Fibroblast of villous mesenchyme (primary cell): ENCODE measurements at regions not wholly inside any gene's neighbourhood (a gene's known extent, or its start where the extent isn't known, plus 50 kb on each side); places are given as distances from the start of the nearest gene placed in this dataset.

Experiments used
- DNase-seq: peaks from one replicate; pipeline ENCODE4 v3.0.0-alpha.2; 2010; ENCODE audit warnings: low read depth
- H3K4me3 ChIP-seq: 2 replicates; pipeline ENCODE4 v1.5.1; 2011; ENCODE audit warnings: low read depth, mild to moderate bottlenecking, low read length
- TF ChIP-seq, protein P1 (sequence below): IDR thresholded peaks from 2 replicates; pipeline ENCODE4 v1.5.1; 2012; ENCODE audit warnings: low read depth, mild to moderate bottlenecking, low read length; ENCODE audit not compliant: insufficient read depth

DNA sequence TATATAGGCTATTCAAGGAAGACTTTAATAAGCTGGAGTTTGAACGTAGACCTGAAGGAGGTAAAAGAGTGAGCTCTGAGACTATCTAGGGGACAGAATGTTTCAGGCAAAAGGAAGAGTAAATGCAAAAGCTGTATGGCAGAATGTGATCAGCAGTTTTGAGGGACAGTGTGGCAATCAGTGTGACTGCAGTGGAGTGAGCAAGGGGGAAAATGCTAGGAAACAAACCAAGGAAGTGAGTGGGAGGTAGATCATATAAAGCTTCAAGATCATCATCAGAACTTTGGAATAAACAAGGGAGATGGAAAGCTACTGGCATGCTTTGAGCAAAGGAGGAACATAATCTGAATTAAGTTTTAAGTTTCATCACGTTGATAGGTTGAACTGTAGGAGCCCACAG is 67.5 kb upstream of the BTG1 start:
- TF ChIP-seq, protein P1, sequence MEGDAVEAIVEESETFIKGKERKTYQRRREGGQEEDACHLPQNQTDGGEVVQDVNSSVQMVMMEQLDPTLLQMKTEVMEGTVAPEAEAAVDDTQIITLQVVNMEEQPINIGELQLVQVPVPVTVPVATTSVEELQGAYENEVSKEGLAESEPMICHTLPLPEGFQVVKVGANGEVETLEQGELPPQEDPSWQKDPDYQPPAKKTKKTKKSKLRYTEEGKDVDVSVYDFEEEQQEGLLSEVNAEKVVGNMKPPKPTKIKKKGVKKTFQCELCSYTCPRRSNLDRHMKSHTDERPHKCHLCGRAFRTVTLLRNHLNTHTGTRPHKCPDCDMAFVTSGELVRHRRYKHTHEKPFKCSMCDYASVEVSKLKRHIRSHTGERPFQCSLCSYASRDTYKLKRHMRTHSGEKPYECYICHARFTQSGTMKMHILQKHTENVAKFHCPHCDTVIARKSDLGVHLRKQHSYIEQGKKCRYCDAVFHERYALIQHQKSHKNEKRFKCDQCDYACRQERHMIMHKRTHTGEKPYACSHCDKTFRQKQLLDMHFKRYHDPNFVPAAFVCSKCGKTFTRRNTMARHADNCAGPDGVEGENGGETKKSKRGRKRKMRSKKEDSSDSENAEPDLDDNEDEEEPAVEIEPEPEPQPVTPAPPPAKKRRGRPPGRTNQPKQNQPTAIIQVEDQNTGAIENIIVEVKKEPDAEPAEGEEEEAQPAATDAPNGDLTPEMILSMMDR: no peak
- no peak overlapping the region for H3K4me3 ChIP-seq
- DNase-seq: no peak

DNA sequence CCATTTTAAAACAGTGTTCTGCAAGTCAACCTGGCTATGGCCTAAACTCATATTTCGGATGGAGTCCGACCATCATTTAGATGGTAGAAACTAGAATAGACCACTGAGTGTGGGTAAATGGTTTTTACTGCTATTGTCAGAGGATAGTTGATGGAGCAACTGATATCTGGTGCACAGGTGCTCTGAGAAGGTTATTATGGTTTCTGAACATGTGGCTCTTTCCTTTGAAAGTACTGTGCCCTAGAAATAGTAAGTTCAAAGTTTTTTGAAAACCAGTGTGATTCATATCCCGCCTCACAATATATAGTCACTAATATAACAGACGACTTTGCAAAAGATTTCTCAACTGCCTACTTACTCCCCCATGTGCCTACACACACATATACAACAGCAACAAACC is 64.4 kb upstream of the BTG1 start:
- TF ChIP-seq, protein P1: no peak
- no peak for DNase-seq

GRCh38 chr12:92208613-92209121 is 63.0 kb upstream of the BTG1 start:
- TF ChIP-seq, protein P1: no peak
- peak; percentile 38 for DNase-seq
- H3K4me3 ChIP-seq: no peak overlapping the region

More for the DNA sequence above, 64.4 kb upstream of the BTG1 start:
- H3K4me3 ChIP-seq: no peak overlapping the region

- H3K4me3 ChIP-seq: no peak overlapping the region
- TF ChIP-seq, protein P1: no peak
- DNase-seq: no peak
Observed at GRCh38 chr12:92206596-92206995, 61.0 kb upstream of the BTG1 start.

- DNase-seq: no peak
- TF ChIP-seq, protein P1: no peak
- H3K4me3 ChIP-seq: no peak overlapping the region
Observed at GRCh38 chr12:92206011-92206410, 60.4 kb upstream of the BTG1 start.

DNA sequence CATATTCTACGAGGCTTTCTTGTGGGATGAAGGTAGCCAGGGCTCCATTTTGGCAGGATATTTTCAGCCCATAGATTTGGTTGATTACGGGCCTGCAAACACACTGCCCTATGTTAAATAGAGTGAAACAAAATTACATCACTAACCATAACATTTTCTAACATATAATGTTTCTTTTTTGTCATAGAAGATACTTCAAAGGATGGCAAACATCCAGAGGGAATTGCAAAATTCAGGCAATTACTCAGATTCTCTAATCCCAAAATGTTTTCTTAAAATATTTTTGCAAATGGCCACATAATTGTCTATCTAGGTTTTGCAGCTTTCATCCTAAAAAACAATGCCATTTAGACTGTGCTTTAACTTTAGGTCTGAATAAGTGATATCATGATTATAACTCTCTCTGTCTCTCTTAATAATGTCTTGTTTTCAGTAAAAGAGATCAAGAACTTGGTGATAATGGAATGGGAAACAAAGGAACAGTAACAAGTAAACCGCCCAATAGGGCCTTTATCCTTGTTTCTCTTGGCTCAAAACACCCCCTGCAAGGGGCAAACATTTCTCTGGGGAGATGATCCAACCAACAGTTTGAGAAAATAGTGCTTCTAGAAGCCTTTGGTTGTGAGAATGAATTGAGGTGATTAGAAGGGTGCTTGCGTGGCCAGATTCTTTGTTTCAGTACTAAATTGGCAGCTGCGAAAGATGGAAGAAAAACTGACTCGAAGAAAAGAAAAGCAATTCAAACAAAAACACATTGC is 54.4 kb upstream of the BTG1 start:
- peak; percentile 44 for DNase-seq

More for the DNA sequence above, 54.4 kb upstream of the BTG1 start:
- TF ChIP-seq, protein P1: no peak
- H3K4me3 ChIP-seq: no peak overlapping the region
